Effector memory CD4-positive, alpha-beta T cell (primary cell): ENCODE measurements at regions not wholly inside any gene's neighbourhood (a gene's known extent, or its start where the extent isn't known, plus 50 kb on each side); places are given as distances from the start of the nearest gene placed in this dataset.
"Not testable (repeated sequence)": the region's sequence is repeated elsewhere in the genome, so short reads cannot be mapped to it uniquely, and the experiment has no call there.

Source experiments
- DNase-seq, 3 donors: peaks; one replicate each; pipeline ENCODE4 v3.0.0-alpha.2; 2020
- H3K27ac ChIP-seq: 2 replicates; pipeline ENCODE4 v1.7.0; 2013; ENCODE audit warnings: mild to moderate bottlenecking, low read length, moderate library complexity; ENCODE audit not compliant: insufficient read depth, poor library complexity, severe bottlenecking
- H3K27me3 ChIP-seq: replicated peaks from 2 replicates; pipeline ENCODE4 v1.7.0; 2013; ENCODE audit warnings: mild to moderate bottlenecking, low read length; ENCODE audit not compliant: insufficient read depth, control insufficient read depth, poor library complexity, severe bottlenecking
- H3K36me3 ChIP-seq: 2 replicates; pipeline ENCODE4 v1.7.0; 2013; ENCODE audit warnings: mild to moderate bottlenecking, low read length, moderate library complexity; ENCODE audit not compliant: control insufficient read depth, insufficient read depth
- H3K4me1 ChIP-seq: 2 replicates; pipeline ENCODE4 v1.7.0; 2013; ENCODE audit warnings: low read length, mild to moderate bottlenecking; ENCODE audit not compliant: control insufficient read depth, insufficient read depth, poor library complexity, severe bottlenecking
- H3K4me3 ChIP-seq: 2 replicates; pipeline ENCODE4 v1.7.0; 2013; ENCODE audit warnings: low read length, low read depth, mild to moderate bottlenecking; ENCODE audit not compliant: insufficient read depth, poor library complexity, severe bottlenecking
- H3K9me3 ChIP-seq: 2 replicates; pipeline ENCODE4 v1.7.0; 2013; ENCODE audit warnings: mild to moderate bottlenecking, low read length, moderate library complexity; ENCODE audit not compliant: control insufficient read depth

DNA sequence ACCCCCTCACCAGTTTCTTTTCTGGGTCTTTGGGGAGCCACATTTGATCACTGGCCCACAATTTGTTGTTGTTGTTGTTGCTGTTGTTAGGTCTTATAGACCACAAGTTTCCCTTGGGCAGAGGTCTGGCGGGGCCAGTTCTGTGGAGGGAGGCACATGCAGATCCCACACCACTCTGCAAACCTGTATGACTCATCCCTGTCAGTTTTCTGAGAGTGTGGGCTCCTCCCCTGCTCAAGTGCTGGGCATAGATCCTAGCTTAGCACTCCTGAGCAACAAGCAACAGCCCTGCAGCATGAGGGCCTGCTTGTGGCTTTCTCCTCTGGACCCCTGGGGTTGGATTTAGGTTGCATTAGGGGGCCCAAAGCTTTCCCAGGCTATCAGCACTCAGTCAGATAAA lies 411.1 kb upstream of the HTR1E start:
- Histone ChIP-seq H3K9me3 (no peaks in the 10 kb centered on the region), H3K27ac (no peak overlapping the region), H3K4me3 (no peak overlapping the region), H3K4me1 (no peaks in the 10 kb centered on the region), H3K36me3 (no peaks in the 10 kb centered on the region), H3K27me3 (no peaks in the 10 kb centered on the region)
- no peak for DNase-seq

DNA sequence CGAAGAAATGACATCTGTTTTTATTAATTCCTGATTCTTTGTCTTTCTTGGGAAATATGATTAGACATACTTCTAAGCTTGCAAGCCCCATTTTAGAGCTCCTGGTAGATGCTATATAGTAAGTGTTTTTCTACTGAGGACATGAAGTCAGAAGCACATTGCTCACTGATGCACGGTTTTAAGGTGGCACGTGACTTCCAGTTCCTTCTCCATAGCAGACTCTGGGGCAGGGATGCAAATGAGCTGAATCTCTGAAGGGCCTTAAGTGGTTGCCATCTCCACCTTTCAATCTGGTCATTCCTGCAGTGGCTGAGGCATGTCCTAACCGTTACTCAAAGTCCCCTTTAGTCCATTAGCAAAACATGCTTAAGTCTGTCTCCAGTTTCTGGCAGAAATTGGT lies 421.2 kb upstream of the HTR1E start:
- Histone ChIP-seq H3K9me3 (no peaks in the 10 kb centered on the region), H3K27ac (no peak overlapping the region), H3K36me3 (no peaks in the 10 kb centered on the region), H3K27me3 (no peaks in the 10 kb centered on the region), H3K4me1 (no peaks in the 10 kb centered on the region), H3K4me3 (no peak overlapping the region)
- no peak for DNase-seq

GRCh38 chr6:86511962-86512361 lies 425.4 kb upstream of the HTR1E start:
- no peaks in the 10 kb centered on the region for H3K4me1 ChIP-seq
- H3K9me3 ChIP-seq, result no peaks in the 10 kb centered on the region
- H3K27ac ChIP-seq, result no peak overlapping the region
- no peak for DNase-seq
- no peak overlapping the region for H3K4me3 ChIP-seq
- no peaks in the 10 kb centered on the region for H3K36me3 ChIP-seq
- no peaks in the 10 kb centered on the region for H3K27me3 ChIP-seq

- Histone ChIP-seq H3K4me1 (no peaks in the 10 kb centered on the region), H3K4me3 (no peak overlapping the region), H3K27me3 (no peaks in the 10 kb centered on the region), H3K36me3 (no peaks in the 10 kb centered on the region), H3K27ac (no peak overlapping the region), H3K9me3 (no peaks in the 10 kb centered on the region)
- DNase-seq, result no peak
Observed at GRCh38 chr6:86508230-86508629, 429.1 kb upstream of the HTR1E start.

DNA sequence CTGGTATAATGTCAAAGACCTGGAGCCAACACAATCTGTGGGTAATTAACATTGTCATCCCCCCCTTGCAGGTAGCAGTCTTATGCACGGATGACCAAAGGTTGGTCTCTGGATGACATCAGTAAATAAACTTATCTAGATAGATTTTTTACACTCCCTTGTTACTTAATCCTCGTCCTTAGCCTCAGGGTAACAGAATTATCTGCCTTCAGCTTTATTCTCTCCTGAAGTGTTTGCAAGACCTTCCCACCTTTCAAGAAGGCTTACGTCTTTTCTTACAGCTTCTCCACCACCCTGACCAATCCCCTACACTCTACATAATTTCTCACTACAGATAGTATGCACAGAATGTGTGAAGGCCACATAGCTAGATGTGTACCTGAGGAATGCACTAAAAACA lies 434.8 kb upstream of the HTR1E start:
- Histone ChIP-seq H3K36me3 (no peaks in the 10 kb centered on the region), H3K9me3 (no peaks in the 10 kb centered on the region), H3K4me3 (no peak overlapping the region), H3K27me3 (no peaks in the 10 kb centered on the region), H3K27ac (no peak overlapping the region), H3K4me1 (no peaks in the 10 kb centered on the region)
- no peak for DNase-seq

GRCh38 chr6:86500035-86500434 lies 437.3 kb upstream of the HTR1E start:
- H3K4me3 ChIP-seq, result no peak overlapping the region
- H3K36me3 ChIP-seq, result no peaks in the 10 kb centered on the region
- no peaks in the 10 kb centered on the region for H3K4me1 ChIP-seq
- H3K9me3 ChIP-seq, result no peaks in the 10 kb centered on the region
- H3K27ac ChIP-seq, result no peak overlapping the region
- no peak for DNase-seq
- no peaks in the 10 kb centered on the region for H3K27me3 ChIP-seq

GRCh38 chr6:86489042-86489441 lies 448.3 kb upstream of the HTR1E start:
- H3K27ac ChIP-seq, H3K9me3 ChIP-seq, H3K27me3 ChIP-seq, H3K4me1 ChIP-seq, DNase-seq, H3K36me3 ChIP-seq, H3K4me3 ChIP-seq: not testable (repeated sequence)

DNA sequence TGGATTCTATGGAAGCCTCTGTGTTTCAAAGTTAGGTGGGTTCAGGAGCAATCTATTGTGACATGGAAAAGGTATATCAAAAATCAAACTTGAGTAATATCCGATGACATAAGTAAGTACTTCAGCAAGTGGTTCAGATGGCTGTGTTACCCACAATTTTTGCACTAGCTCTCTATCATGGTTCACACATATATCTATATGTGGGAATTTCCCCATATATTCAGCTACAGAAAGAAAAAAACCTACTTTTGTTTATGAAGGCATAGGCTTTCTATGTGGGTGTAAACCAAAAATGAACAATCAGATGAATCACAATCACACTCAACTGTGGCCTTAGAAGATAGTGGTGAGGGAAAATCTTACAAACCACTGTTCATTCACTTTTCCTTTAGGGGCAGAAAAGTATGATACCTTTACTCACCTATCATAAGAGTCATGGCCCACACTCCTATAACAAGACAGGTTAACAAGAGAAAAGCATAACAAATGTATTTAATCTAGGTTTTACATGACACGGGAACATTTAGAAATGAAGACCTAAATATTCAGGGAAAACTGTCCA lies 449.6 kb upstream of the HTR1E start:
- Histone ChIP-seq H3K4me1 (no peaks in the 10 kb centered on the region), H3K36me3 (no peaks in the 10 kb centered on the region), H3K4me3 (no peak overlapping the region), H3K27me3 (no peaks in the 10 kb centered on the region), H3K27ac (no peak overlapping the region), H3K9me3 (no peaks in the 10 kb centered on the region)
- DNase-seq, result no peak

DNA sequence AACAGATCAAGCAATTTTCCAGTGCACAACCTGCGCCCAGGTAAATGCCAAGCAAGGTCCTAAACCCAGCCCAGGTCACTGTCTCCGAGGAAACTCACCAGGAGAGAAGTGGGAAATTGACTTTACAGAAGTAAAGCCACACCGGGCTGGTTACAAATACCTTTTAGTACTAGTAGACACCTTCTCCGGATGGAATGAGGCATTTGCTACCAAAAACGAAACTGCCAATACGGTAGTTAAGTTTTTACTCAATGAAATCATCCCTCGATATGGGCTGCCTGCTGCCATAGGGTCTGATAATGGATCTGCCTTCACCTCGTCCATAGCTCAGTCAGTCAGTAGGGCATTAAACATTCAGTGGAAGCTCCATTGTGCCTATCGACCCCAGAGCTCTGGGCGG lies 459.0 kb upstream of the HTR1E start:
- H3K4me3 ChIP-seq, H3K27me3 ChIP-seq, H3K27ac ChIP-seq, H3K4me1 ChIP-seq, DNase-seq, H3K9me3 ChIP-seq, H3K36me3 ChIP-seq: not testable (repeated sequence)

DNA sequence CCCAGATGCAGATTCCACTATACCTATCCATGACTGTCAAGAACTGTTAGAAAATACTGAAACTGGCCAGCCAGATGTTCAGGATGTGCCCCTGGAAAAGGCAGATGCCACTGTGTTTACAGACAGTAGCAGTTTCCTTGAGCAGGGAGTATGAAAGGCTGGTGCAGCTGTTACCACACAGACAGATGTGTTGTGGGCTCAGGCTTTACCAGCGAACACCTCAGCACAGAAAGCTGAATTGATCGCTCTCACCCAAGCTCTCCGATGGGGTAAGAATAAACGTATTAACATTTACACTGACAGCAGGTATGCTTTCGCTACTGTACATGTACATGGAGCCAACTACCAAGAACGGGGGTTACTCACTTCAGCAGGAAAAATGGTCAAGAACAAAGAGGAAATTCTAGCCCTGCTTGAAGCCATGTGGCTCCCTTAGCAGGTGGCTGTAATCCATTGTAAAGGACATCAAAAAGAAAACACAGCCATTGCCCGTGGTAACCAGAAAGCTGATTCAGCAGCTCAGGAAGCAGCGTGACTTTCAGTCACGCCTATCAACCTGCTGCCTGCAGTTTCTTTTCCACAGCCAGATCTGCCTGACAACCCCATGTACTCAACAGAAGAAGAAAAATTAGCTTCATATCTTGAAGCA lies 459.7 kb upstream of the HTR1E start:
- H3K36me3 ChIP-seq, result no peaks in the 10 kb centered on the region
- no peak overlapping the region for H3K4me3 ChIP-seq
- H3K27me3 ChIP-seq, result no peaks in the 10 kb centered on the region
- no peaks in the 10 kb centered on the region for H3K4me1 ChIP-seq
- no peaks in the 10 kb centered on the region for H3K9me3 ChIP-seq
- H3K27ac ChIP-seq, result no peak overlapping the region
- DNase-seq, result no peak
